Right renal cortex interstitium (tissue), 3 donors: ENCODE measurements at regions not wholly inside any gene's neighbourhood (a gene's known extent, or its start where the extent isn't known, plus 50 kb on each side); places are given as distances from the start of the nearest gene placed in this dataset.

ENCODE experiments used
- DNase-seq, 3 donors: peaks; one replicate each; pipeline ENCODE4 v3.0.0-alpha.2; 2013; ENCODE audit warnings: low read depth in 3 of 3, low spot score in 2 of 3

DNA sequence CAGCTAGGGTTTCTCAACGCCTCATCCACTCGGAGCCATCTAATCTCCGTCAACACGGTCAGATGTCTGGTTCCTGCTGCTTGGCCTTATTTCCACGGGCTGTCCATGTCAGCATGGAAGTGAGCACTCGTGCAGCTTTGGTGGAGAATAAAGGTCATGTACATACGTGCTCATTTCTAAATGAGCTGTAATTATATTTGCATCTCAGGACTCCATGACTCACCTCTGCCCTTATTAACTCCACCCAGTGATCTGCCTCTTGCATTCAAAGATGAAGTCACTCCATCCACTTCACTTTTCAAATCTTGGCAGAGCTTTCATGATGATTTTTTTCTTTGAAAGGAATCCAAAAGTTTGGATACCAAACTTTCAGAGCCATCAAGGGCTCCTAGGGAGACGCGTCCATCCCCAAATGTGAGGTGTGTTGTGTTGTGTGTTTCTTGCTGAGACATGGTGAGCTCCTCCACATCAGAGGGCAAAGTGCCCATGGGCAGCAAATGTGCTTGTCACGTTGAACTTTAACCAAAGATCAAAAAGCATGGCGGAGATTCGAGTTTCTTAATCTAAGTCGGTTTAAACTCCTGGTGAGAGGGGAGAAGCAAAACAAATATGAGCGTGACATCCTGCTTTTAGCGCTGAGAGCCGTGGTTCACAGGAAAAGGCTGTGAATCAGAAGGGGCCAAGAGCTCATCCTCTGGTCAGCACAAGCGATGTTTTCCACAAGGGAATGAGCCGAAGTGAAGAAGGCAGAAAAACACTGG, 68.6 kb upstream of the ERRFI1 start:
- DNase-seq = no peak

DNA sequence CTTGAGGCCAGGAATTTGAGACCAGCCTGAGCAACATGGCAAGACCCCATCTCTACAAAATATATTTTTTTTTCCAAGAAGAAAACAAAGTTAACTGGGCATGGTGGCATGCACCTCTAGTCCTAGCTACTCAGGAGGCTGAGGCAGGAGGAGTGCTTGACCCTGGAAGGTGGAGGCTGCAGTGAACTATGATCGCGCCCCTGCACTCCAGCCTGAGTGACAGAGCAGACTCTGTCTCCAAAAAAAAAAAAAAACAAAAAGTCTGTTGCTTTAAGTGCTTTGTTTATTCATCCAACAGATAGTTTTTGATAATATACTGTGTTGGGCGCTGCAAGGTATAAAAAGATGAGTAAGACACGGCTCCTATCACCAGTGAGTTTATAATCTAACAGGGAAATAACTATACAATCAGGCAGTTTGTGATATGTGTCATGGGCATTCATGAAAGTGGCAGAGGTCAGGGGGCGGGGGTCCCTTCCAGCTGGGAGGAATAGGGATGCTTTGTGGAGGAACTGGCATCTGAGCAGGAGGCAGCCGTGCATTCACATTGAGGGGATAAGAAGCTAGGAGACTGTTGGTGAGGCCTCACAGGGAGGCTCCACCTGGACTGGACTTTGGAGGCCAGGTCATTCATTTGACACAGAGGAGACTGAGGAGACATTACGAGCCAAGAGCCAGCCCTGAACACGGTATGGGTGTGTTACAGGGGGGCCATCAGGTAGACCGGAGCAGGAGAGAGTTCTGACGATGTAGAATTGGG, 67.3 kb upstream of the ERRFI1 start:
- no peak for DNase-seq

DNA sequence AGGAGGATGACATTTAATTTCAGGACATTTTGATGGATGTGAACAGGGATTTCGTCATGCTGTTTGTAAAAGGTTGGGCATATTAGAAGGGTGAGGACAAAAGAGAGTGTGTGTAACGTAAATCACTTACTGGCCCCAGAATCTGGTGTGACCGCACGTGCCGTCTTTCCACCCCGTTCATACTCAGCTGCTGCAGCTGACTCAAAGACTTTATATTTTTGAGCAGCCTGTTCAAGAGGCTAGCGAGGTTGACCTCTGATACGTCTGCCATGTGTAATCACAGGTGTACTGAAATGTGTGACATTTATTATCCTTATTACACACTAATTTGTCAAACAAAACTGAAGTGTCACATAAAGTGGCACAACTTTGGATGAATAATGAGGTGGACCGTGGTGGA, 66.5 kb upstream of the ERRFI1 start:
- no peak for DNase-seq

DNA sequence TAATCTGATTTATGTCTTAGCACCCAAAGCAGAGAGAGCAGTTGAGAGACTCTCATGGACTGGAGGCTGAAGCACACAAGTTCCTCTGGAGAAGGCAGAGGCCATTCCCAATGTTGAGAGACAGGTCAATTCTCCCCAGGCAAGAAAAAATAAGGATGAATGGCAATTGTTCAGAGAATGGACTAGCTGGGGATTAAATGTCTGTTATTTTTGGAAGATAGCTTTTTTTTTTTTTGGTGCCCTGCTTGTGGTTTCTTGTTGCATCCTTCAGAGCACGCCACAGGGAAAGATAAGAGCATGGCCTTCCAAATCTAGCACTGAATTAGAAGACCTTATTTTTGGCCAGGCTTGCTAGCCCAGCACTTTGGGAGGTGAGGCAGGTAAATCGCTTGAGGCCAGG, 65.6 kb upstream of the ERRFI1 start:
- no peak for DNase-seq

- no peak for DNase-seq
Observed at GRCh38 chr1:8090241-8090702, 64.2 kb upstream of the ERRFI1 start.

DNA sequence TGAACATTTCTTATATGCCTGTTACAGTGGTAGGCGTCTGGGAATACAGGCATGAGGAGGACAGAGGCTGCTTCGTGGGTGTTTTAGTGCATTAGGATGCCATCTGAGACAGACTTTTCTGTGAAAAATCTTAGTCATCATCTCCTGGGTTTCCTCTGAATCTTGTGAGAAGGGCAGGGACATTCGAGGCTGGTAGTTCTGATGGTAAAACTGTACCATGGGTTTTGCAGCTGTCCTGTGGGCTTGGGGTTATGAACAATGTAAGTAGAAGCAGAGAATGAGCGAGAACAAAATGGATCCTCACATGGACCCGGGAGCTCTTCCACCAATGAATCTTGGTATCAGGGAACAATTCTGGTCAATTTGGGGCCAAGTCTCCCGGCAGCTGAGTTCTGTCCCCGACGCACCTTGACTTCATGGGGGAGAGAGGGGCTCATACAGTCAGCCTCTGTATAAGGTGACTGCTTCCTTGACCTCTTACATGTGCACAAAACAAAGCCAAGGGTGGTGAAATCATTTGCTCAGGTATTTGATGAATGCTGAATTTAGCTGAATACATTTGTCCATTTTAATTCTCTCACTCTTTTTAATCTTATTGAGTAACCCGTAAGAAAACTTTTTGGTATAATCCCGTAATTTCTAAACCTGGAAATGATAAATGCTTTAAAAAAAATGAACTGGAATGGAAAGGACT, 63.6 kb upstream of the ERRFI1 start:
- DNase-seq = no peak

GRCh38 chr1:8086055-8086454, 59.9 kb upstream of the ERRFI1 start:
- DNase-seq = no peak

GRCh38 chr1:8084913-8085312, 58.8 kb upstream of the ERRFI1 start:
- no peak for DNase-seq

GRCh38 chr1:8083739-8084484, 57.8 kb upstream of the ERRFI1 start:
- DNase-seq = no peak

GRCh38 chr1:8082945-8083344, 56.8 kb upstream of the ERRFI1 start:
- no peak for DNase-seq

- no peak for DNase-seq
Observed at GRCh38 chr1:8078176-8078671, 52.1 kb upstream of the ERRFI1 start.

DNA sequence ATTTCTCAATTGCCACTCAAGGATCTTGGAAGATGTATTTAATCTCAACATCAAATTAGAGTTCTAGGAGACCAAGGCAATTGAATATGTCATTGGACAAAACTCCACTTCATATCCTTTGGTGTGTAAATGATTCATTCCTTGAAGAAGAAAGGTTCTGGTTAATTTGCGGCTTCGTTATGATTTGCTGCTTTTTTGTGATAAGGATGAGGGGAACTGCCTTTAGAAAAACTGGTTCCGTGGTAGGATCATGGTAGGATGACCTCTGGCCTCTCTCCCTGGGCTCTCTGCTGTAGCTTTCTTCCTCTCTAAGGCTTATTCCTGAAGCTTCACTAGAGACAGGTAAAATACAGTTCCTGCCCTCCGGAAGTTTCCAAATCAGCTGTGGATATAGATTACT, 51.5 kb upstream of the ERRFI1 start:
- no peak for DNase-seq

- DNase-seq = no peak
Observed at GRCh38 chr1:8077120-8077573, 51.0 kb upstream of the ERRFI1 start.

DNA sequence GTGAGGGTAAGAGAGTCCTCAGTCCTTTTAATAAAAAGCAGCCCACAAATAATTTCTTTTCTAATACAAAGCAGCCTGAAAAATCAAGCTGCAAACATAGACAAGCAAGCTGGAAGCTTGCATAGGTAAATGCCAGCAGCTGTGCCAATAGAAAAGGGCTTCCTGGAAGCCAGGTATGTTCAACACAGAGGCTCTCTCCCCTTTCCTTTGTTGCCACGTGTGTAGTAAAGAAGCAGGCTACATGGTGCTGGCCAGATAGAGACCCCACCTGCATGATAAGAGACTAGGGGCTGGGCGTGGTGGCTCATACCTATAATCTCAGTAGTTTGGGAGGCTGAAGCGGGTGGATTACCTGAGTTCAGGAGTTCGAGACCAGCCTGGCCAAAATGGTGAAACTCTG, 50.1 kb upstream of the ERRFI1 start:
- DNase-seq = no peak
